GM23338 (cell line): ENCODE measurements at regions not wholly inside any gene's neighbourhood (a gene's known extent, or its start where the extent isn't known, plus 50 kb on each side); places are given as distances from the start of the nearest gene placed in this dataset.

Experiments
- ATAC-seq: fragments of 200-7000 bp; cut with Tn5 transposase; 3 replicates; pipeline ENCODE4 v1.9.1; 2020
- DNase-seq: peaks from one replicate; pipeline ENCODE4 v3.0.0-alpha.2; 2015; ENCODE audit warnings: low spot score
- H2AFZ ChIP-seq: fragments of 200-600 bp; sonication (generic); 2 replicates; pipeline ENCODE4 v1.8.0; 2016; ENCODE audit warnings: antibody characterized with exemption, mild to moderate bottlenecking, moderate library complexity
- H3F3A ChIP-seq: fragments of 200-600 bp; sonication (generic); replicated peaks from 2 replicates; pipeline ENCODE4 v1.8.0; 2017; ENCODE audit warnings: antibody characterized with exemption, mixed run types, low read depth
- H3K27ac ChIP-seq: fragments of 200-600 bp; sonication (generic); 2 replicates; pipeline ENCODE4 v1.6.1; 2016; ENCODE audit warnings: low read depth
- H3K27me3 ChIP-seq: fragments of 200-600 bp; sonication (generic); 2 replicates; pipeline ENCODE4 v1.8.0; 2016; ENCODE audit warnings: mild to moderate bottlenecking, mixed run types, moderate library complexity; ENCODE audit not compliant: insufficient read depth
- H3K36me3 ChIP-seq: fragments of 200-600 bp; sonication (generic); 2 replicates; pipeline ENCODE4 v1.8.0; 2016; ENCODE audit warnings: mild to moderate bottlenecking; ENCODE audit not compliant: insufficient read depth
- H3K4me1 ChIP-seq: fragments of 200-600 bp; sonication (generic); 2 replicates; pipeline ENCODE4 v1.8.0; 2016; ENCODE audit warnings: mild to moderate bottlenecking, moderate library complexity; ENCODE audit not compliant: insufficient read depth
- H3K4me2 ChIP-seq: fragments of 200-600 bp; sonication (generic); 2 replicates; pipeline ENCODE4 v1.7.1; 2017; ENCODE audit warnings: mixed run types
- H3K4me3 ChIP-seq: fragments of 200-600 bp; sonication (generic); 2 replicates; pipeline ENCODE4 v1.6.1; 2016; ENCODE audit warnings: mixed run types
- H3K79me2 ChIP-seq: fragments of 200-600 bp; sonication (generic); replicated peaks from 2 replicates; pipeline ENCODE4 v1.8.0; 2017; ENCODE audit warnings: mild to moderate bottlenecking; ENCODE audit not compliant: insufficient read depth
- H3K9me2 ChIP-seq: fragments of 200-600 bp; sonication (generic); 2 replicates; pipeline ENCODE4 v1.8.0; 2017; ENCODE audit not compliant: insufficient read depth
- H4K20me1 ChIP-seq: fragments of 200-600 bp; sonication (generic); replicated peaks from 2 replicates; pipeline ENCODE4 v1.8.0; 2017; ENCODE audit warnings: mild to moderate bottlenecking; ENCODE audit not compliant: insufficient read depth
- H3K27ac Mint-ChIP-seq: 2 replicates; pipeline ENCODE4 v1.8.0; 2020; ENCODE audit warnings: inconsistent platforms, mild to moderate bottlenecking, moderate library complexity, mixed read lengths
- H3K27me3 Mint-ChIP-seq: 3 replicates; pipeline ENCODE4 v1.8.0; 2022; ENCODE audit warnings: low read depth, mild to moderate bottlenecking, moderate library complexity, mixed read lengths, inconsistent platforms; ENCODE audit not compliant: insufficient read depth, poor library complexity
- H3K36me3 Mint-ChIP-seq: 3 replicates; pipeline ENCODE4 v1.8.0; 2021; ENCODE audit warnings: low read depth, mild to moderate bottlenecking, inconsistent platforms, moderate library complexity, mixed read lengths
- H3K4me1 Mint-ChIP-seq: 3 replicates; pipeline ENCODE4 v1.8.0; 2020; ENCODE audit warnings: mild to moderate bottlenecking, inconsistent platforms, mixed read lengths
- H3K4me3 Mint-ChIP-seq: 3 replicates; pipeline ENCODE4 v1.8.0; 2021; ENCODE audit warnings: moderate library complexity, mild to moderate bottlenecking, inconsistent platforms, mixed read lengths
- H3K9me3 Mint-ChIP-seq: 3 replicates; pipeline ENCODE4 v1.8.0; 2020; ENCODE audit warnings: moderate library complexity, mild to moderate bottlenecking, inconsistent platforms, mixed read lengths
- CREB1 ChIP-seq: fragments of 250-450 bp; sonication (Bioruptor Pico); IDR thresholded peaks from 2 replicates; pipeline ENCODE4 v1.5.0; 2020; ENCODE audit warnings: low read depth, mild to moderate bottlenecking, moderate library complexity
- EZH2 ChIP-seq: fragments of 200-600 bp; sonication (generic); IDR thresholded peaks from one replicate; pipeline ENCODE4 v1.8.0; 2017; ENCODE audit warnings: antibody characterized with exemption, mild to moderate bottlenecking, low read depth; ENCODE audit not compliant: unreplicated experiment
- EZH2phosphoT487 ChIP-seq: fragments of 200-600 bp; sonication (generic); IDR thresholded peaks from one replicate; pipeline ENCODE4 v1.8.1; 2018; ENCODE audit warnings: antibody characterized with exemption; ENCODE audit not compliant: unreplicated experiment
- JUNB ChIP-seq: IDR thresholded peaks from one replicate; pipeline ENCODE4 v1.6.1; 2016; ENCODE audit warnings: antibody characterized with exemption; ENCODE audit not compliant: unreplicated experiment
- NANOG ChIP-seq: IDR thresholded peaks from 2 replicates; pipeline ENCODE4 v1.6.1; 2016; ENCODE audit warnings: antibody characterized with exemption, borderline replicate concordance
- POLR2AphosphoS5 ChIP-seq: IDR thresholded peaks from 2 replicates; pipeline ENCODE4 v1.6.1; 2016; ENCODE audit warnings: antibody characterized with exemption, low read depth
- REST ChIP-seq: IDR thresholded peaks from one replicate; pipeline ENCODE4 v1.6.1; 2018; ENCODE audit warnings: antibody characterized with exemption; ENCODE audit not compliant: unreplicated experiment
- STAT1 ChIP-seq: IDR thresholded peaks from one replicate; pipeline ENCODE4 v1.6.1; 2016; ENCODE audit warnings: antibody characterized with exemption; ENCODE audit not compliant: unreplicated experiment
- ZNF114 ChIP-seq: fragments of 250-450 bp; sonication (Bioruptor Pico); IDR thresholded peaks from 2 replicates; pipeline ENCODE4 v1.5.0; 2020; ENCODE audit warnings: mild to moderate bottlenecking, moderate library complexity
- ZNF331 ChIP-seq: fragments of 250-450 bp; sonication (Bioruptor Pico); IDR thresholded peaks from 2 replicates; pipeline ENCODE4 v1.5.0; 2020; ENCODE audit warnings: low read depth, mild to moderate bottlenecking, moderate library complexity
- ZNF462 ChIP-seq: fragments of 250-450 bp; sonication (Bioruptor Pico); IDR thresholded peaks from 2 replicates; pipeline ENCODE4 v1.5.0; 2020; ENCODE audit warnings: mild to moderate bottlenecking, moderate library complexity
- TF ChIP-seq, protein P1 (sequence below): IDR thresholded peaks from 2 replicates; pipeline ENCODE4 v1.6.1; 2016; ENCODE audit warnings: antibody characterized with exemption
- TF ChIP-seq, protein P2 (sequence below), 2 experiments: fragments of 200-600 bp in 1 of 2; sonication (generic) in 1 of 2; conservative IDR thresholded peaks; 2 replicates each; pipeline versions ENCODE4 v1.5.1 to v1.6.1; 2016 to 2017; ENCODE audit warnings: antibody characterized with exemption in 2 of 2, low read depth in 2 of 2, mild to moderate bottlenecking in 2 of 2, moderate library complexity in 1 of 2

- Histone ChIP-seq H3K27me3 (no peaks in the 10 kb centered on the region), H3K36me3 (no peaks in the 10 kb centered on the region), H3K27ac (no peak overlapping the region), H3K79me2 (no peaks in the 10 kb centered on the region), H3F3A (no peaks in the 10 kb centered on the region), H3K4me1 (no peaks in the 10 kb centered on the region), H3K4me2 (no peak overlapping the region), H2AFZ (peak overlapping the region; percentile 81), H3K4me3 (no peak overlapping the region), H4K20me1 (no peaks in the 10 kb centered on the region), H3K9me2 (no peaks in the 10 kb centered on the region; the same call in 1 of the 2 replicates)
- Mint-ChIP-seq H3K4me1 (peaks cover 3% of the 10 kb centered on the region; the same call in 1 of the 3 replicates), H3K27ac (no peak overlapping the region; the same call in 1 of the 2 replicates), H3K36me3 (no peaks in the 10 kb centered on the region; the same call in 2 of the 3 replicates), H3K4me3 (no peak overlapping the region), H3K9me3 (no peaks in the 10 kb centered on the region), H3K27me3 (no peaks in the 10 kb centered on the region)
- DNase-seq = no peak
- ATAC-seq = no peak
- TF ChIP-seq, protein P1, sequence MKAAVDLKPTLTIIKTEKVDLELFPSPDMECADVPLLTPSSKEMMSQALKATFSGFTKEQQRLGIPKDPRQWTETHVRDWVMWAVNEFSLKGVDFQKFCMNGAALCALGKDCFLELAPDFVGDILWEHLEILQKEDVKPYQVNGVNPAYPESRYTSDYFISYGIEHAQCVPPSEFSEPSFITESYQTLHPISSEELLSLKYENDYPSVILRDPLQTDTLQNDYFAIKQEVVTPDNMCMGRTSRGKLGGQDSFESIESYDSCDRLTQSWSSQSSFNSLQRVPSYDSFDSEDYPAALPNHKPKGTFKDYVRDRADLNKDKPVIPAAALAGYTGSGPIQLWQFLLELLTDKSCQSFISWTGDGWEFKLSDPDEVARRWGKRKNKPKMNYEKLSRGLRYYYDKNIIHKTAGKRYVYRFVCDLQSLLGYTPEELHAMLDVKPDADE = no peak
- TF ChIP-seq REST (no peak), ZNF462 (no peak), STAT1 (no peak), CREB1 (CRISPR knock-in tag) (no peak), EZH2 (no peak), POLR2AphosphoS5 (no peak), ZNF331 (CRISPR knock-in tag) (no peak), NANOG (no peak), ZNF114 (no peak), JUNB (no peak), EZH2phosphoT487 (no peak)
- TF ChIP-seq, protein P2, sequence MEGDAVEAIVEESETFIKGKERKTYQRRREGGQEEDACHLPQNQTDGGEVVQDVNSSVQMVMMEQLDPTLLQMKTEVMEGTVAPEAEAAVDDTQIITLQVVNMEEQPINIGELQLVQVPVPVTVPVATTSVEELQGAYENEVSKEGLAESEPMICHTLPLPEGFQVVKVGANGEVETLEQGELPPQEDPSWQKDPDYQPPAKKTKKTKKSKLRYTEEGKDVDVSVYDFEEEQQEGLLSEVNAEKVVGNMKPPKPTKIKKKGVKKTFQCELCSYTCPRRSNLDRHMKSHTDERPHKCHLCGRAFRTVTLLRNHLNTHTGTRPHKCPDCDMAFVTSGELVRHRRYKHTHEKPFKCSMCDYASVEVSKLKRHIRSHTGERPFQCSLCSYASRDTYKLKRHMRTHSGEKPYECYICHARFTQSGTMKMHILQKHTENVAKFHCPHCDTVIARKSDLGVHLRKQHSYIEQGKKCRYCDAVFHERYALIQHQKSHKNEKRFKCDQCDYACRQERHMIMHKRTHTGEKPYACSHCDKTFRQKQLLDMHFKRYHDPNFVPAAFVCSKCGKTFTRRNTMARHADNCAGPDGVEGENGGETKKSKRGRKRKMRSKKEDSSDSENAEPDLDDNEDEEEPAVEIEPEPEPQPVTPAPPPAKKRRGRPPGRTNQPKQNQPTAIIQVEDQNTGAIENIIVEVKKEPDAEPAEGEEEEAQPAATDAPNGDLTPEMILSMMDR (conservative IDR thresholded peaks at IDR 0.05; ENCODE audit: low read depth in 2 of 2) = no peak
Measured at GRCh38 chr10:10093021-10093420, 924.7 kb upstream of the CELF2 start.
